Astrocyte of the hippocampus (primary cell): ENCODE measurements at regions not wholly inside any gene's neighbourhood (a gene's known extent, or its start where the extent isn't known, plus 50 kb on each side); places are given as distances from the start of the nearest gene placed in this dataset.
A peak's percentile ranks its signal among the peaks of the same experiment; 100 is the strongest.

Source experiments
- DNase-seq: peaks from one replicate; pipeline ENCODE4 v3.0.0; 2011; ENCODE audit warnings: low read depth, low spot score

DNA sequence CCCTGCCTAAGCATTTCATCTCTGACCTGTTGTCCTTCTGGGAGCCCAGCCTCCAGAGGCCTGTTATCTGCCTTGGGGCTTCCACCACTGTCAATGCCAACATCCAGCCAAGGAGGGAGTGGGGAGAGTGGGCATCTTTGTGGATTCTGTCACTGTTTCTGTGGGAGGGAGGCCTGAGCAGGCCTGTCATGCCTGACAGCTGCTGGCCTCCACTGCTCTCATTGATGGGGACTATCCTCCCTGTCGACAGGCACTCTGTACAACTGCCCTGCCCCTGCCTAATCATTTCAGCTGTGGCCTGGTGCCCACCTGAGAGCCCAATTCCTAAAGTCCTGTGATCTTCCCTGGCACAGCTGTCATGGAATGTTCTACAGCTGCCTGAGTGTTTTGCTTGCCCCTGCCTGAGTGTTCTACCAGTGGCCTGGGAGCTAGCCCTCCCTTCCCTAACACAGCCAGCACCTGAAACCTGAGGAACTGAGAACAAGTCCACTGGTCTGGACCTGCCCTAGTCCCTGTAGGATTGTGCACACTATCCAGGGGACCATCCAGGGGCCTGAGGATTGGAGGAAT, 145.3 kb downstream of the FAM83B start:
- no peak for DNase-seq

GRCh38 chr6:54992789-54993188, 146.2 kb downstream of the FAM83B start:
- no peak for DNase-seq

GRCh38 chr6:54993294-54993693, 146.7 kb downstream of the FAM83B start:
- DNase-seq: no peak

GRCh38 chr6:54993948-54994347, 147.4 kb downstream of the FAM83B start:
- DNase-seq: no peak

DNA sequence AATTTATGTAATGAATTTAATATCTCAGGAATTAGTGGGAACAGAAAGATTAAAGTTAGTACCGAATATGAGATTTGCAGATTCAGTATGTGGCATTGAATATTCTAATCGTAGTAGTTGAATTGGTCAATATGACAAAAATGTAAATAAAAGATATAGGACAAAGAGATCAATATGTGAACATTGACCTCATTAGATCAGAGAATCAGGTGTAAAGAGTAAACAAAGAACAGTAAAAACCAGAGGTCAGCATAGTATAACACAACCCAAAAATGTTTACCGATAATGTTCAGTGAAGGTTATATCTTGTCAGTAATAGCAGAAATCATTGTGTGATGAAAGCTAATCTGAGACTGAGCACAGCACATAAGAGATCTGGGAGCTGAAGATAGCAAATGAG, 152.0 kb downstream of the FAM83B start:
- no peak for DNase-seq

DNA sequence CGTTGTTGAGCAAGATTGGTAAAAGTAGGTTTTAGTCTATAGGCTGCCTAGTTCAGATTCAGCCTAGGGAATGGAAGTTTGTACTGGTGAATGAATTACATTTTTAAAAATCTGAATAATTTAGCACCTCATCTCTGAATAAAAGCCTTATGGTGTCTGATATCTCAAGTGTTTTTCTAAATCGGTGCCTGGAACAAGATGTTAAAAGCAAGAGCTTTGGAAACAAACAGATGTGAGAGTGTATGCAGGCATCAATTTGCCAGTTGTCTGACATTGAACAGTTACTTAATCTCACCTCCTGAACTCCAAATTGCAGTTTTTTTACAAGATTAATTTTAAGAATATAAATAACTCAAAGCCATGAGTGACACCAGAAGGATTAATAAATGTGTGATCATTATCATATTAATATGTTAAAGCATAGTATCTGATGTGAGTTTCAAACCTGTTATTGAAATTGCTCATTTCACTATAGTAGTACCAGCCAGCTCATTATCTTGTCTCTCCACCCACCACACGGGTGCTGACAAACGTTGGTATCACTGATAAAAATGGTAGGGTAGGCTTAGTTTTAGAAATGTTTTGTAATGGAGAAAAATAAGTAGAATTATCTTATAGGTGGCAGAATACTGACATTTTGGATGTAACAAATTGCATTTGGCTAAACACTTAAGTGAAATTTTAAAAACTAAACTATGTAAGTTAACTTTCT, 157.3 kb downstream of the FAM83B start:
- no peak for DNase-seq

DNA sequence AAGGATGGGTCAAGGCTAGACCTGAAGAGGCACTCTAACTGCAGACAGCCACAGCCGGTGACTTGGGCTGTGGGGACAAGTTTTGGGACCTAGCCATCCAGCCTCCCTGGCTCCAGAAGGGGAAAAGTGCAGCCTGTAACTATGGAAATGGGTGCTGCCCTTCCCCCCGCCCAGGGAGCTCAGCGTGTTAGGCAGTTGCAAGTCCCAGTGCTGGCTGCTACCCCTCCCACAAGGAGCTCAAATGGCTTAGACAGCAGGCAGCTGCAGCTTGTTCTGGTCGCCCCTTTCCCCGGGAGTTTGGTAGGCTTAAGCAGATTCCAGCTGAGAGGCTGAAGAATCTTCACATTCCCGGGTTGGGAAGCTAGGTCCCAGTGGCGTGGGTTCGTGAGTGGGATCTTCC, 162.6 kb downstream of the FAM83B start:
- DNase-seq: no peak

DNA sequence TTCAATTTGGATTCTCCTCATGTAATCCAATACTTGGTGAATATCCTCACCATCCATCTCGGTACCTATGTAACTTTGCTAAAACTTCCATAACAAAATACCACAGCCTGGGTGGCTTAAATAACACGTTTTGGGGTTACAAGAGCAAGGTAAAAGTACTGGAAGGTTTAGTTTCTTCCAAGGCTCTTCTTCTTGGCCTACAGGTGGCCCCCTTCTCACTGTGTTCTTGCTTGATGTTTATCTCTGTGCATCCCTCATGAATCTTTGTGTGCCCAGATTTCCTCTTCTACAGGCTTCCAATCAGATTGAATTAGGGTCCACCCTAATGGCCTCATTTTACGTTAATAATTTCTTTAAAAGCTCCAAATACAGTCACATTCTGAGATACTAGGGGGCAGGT, 163.3 kb upstream of the HCRTR2 start:
- DNase-seq: no peak

DNA sequence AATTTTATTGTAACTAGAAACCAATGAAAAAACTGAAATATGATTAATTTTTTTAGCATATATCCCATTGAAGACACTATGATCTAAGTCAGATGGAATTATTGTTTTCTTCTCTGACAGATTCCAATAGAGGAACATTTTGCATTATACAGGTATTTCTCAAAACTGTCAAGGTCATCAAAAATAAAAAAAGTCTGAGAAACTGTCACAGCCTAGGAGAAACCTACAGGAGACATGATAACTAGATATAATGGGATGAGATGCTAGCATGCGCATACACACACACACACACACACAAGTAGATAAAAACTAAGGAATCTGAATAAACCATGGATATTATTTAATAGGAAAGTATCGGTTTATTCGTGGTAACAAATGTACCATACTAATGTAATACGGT, 161.9 kb upstream of the HCRTR2 start:
- DNase-seq: no peak

DNA sequence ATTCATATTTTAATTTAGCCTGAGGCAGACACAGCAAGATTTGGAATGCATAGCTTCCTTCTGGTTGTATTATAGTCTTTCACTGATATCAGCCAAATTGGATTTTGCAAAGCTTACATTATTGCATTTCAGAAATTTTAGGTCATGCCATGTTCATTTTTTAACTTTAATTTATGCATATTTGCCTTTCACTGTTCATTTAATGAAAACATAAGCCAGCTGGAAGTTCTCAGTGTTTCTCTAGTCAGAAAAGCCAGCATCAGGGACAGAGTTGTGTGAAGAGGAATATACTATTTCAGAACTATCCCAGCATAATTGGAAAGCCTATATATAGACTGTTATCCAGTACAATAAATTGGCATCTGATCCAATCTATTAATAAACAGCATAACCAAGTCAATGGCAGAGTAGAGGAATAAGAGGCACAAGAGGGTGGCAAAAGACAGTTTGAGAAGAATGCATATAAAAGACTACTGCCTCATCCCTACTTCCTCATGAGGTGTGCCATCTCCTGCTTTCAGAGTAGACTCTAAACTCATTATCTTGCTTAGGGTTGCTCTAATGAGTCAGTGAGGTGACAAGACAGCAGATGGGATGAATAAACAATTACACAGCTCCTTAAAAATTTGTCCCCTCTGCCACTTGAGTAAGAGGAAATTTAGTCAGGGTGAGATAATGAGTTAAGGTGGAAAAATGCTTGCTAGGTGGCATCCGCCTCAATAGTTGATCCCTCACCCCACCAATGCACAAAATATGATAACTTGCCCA, 159.8 kb upstream of the HCRTR2 start:
- no peak for DNase-seq

DNA sequence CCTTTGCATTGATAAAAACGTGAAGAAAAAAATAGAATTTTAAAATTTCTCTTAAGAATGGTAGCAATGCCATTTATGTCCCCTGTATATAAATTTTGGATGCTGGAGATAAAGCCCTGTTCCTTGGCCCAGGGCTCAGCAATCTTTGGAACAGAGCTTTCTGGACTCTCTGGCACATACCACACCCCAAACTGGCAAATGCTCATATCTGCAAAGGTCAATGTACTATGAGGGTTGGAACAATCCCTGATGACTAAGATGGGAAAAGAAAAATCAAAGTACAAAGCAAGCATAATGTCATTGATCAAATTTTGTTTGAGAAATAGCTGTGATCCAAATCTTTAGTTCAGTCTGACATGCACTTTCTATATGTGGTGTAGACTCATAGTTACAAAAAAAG, 158.1 kb upstream of the HCRTR2 start:
- no peak for DNase-seq

- DNase-seq: no peak
Measured at GRCh38 chr6:55017555-55018300, 156.6 kb upstream of the HCRTR2 start.

DNA sequence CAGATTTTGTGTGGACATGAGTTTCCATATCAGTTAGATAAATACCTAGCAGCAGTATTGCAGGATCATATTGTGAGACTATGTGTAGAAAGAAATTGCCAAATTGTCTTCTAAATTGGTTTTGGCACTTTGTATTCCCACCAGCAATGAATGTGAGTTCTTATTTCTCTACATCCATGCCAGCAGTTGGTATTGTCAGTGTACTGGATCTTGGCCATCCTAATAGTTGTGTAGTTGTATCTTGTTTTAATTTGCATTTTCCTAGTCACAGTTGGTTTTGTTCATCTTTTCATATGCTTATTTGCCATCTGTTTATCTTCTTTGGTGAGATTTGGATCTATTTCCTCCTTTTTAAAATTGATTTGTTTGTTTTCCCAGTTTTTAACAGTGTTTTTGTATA, 154.7 kb upstream of the HCRTR2 start:
- DNase-seq: no peak

DNA sequence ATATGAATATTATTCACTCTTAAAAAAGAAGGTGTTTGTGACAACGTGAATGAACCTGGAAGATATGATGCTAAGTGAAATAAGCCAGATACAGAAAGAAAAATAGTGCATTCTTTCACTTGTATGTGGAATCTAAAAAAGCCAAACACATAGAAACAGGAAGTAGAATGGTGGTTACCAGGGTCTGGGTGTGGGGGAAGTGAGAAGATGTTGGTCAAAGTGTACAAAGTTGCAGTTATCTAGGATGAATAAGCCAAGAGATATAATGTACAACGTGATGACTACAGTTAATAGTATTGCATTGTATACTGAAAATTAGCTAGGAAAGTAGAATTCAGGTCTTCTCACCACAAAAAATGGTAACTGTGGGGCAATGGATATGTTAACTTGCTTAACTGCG, 151.1 kb upstream of the HCRTR2 start:
- DNase-seq: no peak

DNA sequence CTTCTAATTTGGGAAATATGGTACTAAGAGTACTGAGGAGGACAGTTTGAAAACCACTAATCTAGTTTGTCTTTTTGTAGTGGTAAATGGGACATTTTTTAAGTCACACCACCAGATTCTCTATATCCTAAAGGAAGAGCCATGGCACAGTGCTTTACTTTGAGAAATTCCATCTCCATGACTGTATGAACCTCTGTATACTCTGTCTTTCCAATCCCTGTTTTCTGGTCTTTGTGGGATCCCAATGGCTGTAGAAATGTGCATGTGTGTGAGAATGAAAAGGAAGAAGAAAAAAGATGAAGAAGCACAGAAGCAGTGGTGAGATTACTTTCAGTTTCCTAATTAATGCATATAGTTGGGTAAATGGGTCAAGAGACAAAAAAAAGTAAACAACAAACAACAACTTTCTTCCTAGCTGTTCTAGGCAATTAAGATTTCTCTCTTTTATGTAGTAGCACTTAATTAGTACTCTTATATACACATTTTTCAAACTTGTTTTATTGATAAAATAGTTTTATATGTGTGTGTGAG, 141.2 kb upstream of the HCRTR2 start:
- DNase-seq: no peak

GRCh38 chr6:55034752-55035151, 139.6 kb upstream of the HCRTR2 start:
- DNase-seq: no peak

- peak; percentile 46 for DNase-seq
Measured at GRCh38 chr6:55040102-55040848, 134.0 kb upstream of the HCRTR2 start.

- peak; percentile 23 for DNase-seq
Measured at GRCh38 chr6:55046869-55047422, 127.4 kb upstream of the HCRTR2 start.

DNA sequence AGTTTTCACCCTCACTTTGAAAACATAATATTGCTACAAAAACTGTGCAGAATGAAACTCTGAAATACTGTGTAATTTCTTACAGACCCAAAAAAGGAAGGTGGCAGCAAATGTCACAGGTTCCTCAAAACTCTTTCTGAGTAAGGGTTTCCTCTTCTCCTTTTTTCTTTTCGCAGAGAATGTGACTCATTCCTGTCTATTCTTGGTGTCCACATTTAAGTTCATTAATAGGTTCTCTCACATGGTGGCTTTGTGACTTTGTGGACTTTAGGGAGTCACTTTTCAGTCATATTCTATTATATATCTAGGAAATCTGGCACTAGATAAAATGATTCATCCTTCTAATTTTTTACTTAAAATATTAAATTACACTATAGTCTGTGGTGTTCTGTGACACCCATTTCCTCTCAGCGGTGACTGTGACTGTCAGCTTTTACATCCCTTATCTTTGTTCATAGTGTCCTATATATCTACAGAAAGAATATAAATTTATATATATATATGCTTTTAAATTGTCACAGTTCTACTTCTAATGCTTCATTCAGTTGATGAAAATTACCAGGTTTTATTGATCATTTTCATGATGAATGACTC, 126.8 kb upstream of the HCRTR2 start:
- no peak for DNase-seq

DNA sequence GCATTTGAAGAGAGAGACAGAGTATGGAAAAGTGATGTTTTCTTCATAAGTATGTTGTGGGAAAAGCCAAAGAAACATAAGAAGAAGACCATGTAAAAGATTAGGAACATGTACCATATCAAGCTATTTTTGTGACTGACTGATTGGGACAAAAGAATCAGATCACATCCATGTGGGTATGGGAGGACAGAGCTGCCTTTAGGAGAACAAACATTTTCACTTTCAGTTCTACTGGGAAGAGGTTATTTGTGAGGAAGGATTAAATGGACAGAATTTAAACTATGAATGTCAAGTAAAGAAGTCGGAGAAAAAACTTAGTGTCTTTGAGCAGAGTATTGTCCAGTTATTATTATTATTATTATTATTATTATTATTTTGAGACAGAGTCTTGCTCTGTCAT, 124.4 kb upstream of the HCRTR2 start:
- no peak for DNase-seq

DNA sequence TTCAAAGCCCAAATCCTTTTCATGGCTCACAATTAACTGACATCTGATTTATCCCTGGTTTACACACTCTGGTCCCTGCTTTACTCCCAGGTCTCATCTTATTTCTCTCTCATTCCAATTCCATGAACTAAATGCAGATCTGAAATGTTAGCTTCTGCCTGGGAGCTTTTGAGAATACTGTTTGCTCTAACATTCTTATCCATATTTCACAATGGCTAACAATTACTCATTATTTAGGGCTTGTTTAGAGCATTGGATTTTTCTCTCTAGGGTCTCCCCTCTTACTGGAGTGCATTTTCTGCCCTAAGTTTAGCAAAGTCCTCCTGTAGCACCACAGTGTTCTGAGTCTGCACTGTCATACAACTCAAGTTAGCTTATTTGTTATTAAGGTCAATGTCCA, 121.5 kb upstream of the HCRTR2 start:
- DNase-seq: no peak
